T-helper 1 cell treated with Interleukin-12 subunit alpha and Interleukin-12 subunit beta and Interleukin-4 antibody, amounts not matched to agents 30 μg/mL and 1 μg/mL, for 36 hours (primary cell): ENCODE measurements at regions not wholly inside any gene's neighbourhood (a gene's known extent, or its start where the extent isn't known, plus 50 kb on each side); places are given as distances from the start of the nearest gene placed in this dataset.

Experiments used
- H3K27ac Mint-ChIP-seq: one replicate; pipeline ENCODE4 v1.8.0; 2021; ENCODE audit warnings: mild to moderate bottlenecking, mixed read lengths
- H3K27me3 Mint-ChIP-seq: one replicate; pipeline ENCODE4 v1.8.0; 2021; ENCODE audit warnings: low read depth, mixed read lengths
- H3K36me3 Mint-ChIP-seq: one replicate; pipeline ENCODE4 v1.8.0; 2021; ENCODE audit warnings: low read depth, mixed read lengths
- H3K4me1 Mint-ChIP-seq: one replicate; pipeline ENCODE4 v1.8.0; 2021; ENCODE audit warnings: low read depth, mixed read lengths
- H3K4me3 Mint-ChIP-seq: one replicate; pipeline ENCODE4 v1.8.0; 2021; ENCODE audit warnings: mild to moderate bottlenecking, moderate library complexity, mixed read lengths
- H3K9me3 Mint-ChIP-seq: one replicate; pipeline ENCODE4 v1.8.0; 2021; ENCODE audit warnings: mixed read lengths

GRCh38 chr3:182735672-182736071 lies 57.6 kb upstream of the ATP11B start:
- peaks cover under 1% of the 10 kb centered on the region for H3K4me1 Mint-ChIP-seq
- H3K36me3 Mint-ChIP-seq = no peaks in the 10 kb centered on the region
- no peak overlapping the region for H3K4me3 Mint-ChIP-seq
- peaks cover 9% of the 10 kb centered on the region for H3K27me3 Mint-ChIP-seq
- no peaks in the 10 kb centered on the region for H3K9me3 Mint-ChIP-seq
- no peak overlapping the region for H3K27ac Mint-ChIP-seq

GRCh38 chr3:182737825-182738224 lies 55.5 kb upstream of the ATP11B start:
- H3K36me3 Mint-ChIP-seq = no peaks in the 10 kb centered on the region
- no peak overlapping the region for H3K27ac Mint-ChIP-seq
- H3K4me1 Mint-ChIP-seq = no peaks in the 10 kb centered on the region
- no peak overlapping the region for H3K4me3 Mint-ChIP-seq
- H3K9me3 Mint-ChIP-seq = no peaks in the 10 kb centered on the region
- peaks cover 17% of the 10 kb centered on the region for H3K27me3 Mint-ChIP-seq

- H3K4me1 Mint-ChIP-seq = no peaks in the 10 kb centered on the region
- peaks cover 17% of the 10 kb centered on the region for H3K27me3 Mint-ChIP-seq
- no peak overlapping the region for H3K4me3 Mint-ChIP-seq
- H3K27ac Mint-ChIP-seq = no peak overlapping the region
- no peaks in the 10 kb centered on the region for H3K36me3 Mint-ChIP-seq
- no peaks in the 10 kb centered on the region for H3K9me3 Mint-ChIP-seq
Measured at GRCh38 chr3:182738583-182739411, 54.5 kb upstream of the ATP11B start.

DNA sequence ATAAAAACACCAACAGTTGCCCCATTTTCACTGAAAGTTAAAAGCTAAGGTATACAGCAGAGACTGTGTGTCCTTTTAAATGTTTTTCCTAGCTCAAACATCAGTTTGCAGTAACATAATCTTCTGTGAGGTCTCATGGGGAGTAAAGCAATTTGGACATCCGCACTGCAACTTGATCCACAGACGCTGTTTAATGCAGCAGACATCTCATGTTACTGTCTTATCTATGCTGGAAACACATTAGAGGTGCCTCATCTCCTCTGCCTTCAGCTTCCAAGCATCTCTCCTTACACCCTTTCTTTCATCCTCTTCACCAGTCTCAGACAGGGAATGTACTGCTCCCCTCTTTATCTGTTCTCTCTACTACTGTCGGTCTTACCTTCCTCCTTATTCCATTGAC lies 53.7 kb upstream of the ATP11B start:
- no peak overlapping the region for H3K27ac Mint-ChIP-seq
- no peaks in the 10 kb centered on the region for H3K4me1 Mint-ChIP-seq
- no peak overlapping the region for H3K4me3 Mint-ChIP-seq
- no peaks in the 10 kb centered on the region for H3K9me3 Mint-ChIP-seq
- H3K27me3 Mint-ChIP-seq = peaks cover 17% of the 10 kb centered on the region
- H3K36me3 Mint-ChIP-seq = no peaks in the 10 kb centered on the region

GRCh38 chr3:182740710-182741109 lies 52.6 kb upstream of the ATP11B start:
- peaks cover 17% of the 10 kb centered on the region for H3K27me3 Mint-ChIP-seq
- no peak overlapping the region for H3K27ac Mint-ChIP-seq
- no peaks in the 10 kb centered on the region for H3K36me3 Mint-ChIP-seq
- no peaks in the 10 kb centered on the region for H3K9me3 Mint-ChIP-seq
- H3K4me3 Mint-ChIP-seq = no peak overlapping the region
- H3K4me1 Mint-ChIP-seq = no peaks in the 10 kb centered on the region

- no peaks in the 10 kb centered on the region for H3K9me3 Mint-ChIP-seq
- H3K27me3 Mint-ChIP-seq = peaks cover 17% of the 10 kb centered on the region
- no peaks in the 10 kb centered on the region for H3K36me3 Mint-ChIP-seq
- H3K4me3 Mint-ChIP-seq = no peak overlapping the region
- H3K27ac Mint-ChIP-seq = no peak overlapping the region
- no peaks in the 10 kb centered on the region for H3K4me1 Mint-ChIP-seq
Measured at GRCh38 chr3:182741214-182741613, 52.1 kb upstream of the ATP11B start.
